Pancreas (tissue), 10 donors: ENCODE measurements at regions not wholly inside any gene's neighbourhood (a gene's known extent, or its start where the extent isn't known, plus 50 kb on each side); places are given as distances from the start of the nearest gene placed in this dataset.
A peak's percentile ranks its signal among the peaks of the same experiment; 100 is the strongest.

Experiments
- ATAC-seq, 4 donors: fragments of 200-7000 bp; cut with Tn5 transposase; one replicate each; pipeline versions ENCODE4 v1.8.0 to v1.9.1; 2020; ENCODE audit warnings: mild to moderate bottlenecking in 4 of 4, moderate library complexity in 4 of 4
- DNase-seq, 6 donors: peaks; one replicate each; pipeline ENCODE4 v3.0.0-alpha.2; 2020
- FAIRE-seq: peaks from 2 replicates; lab custom pipeline; 2012; peaks lifted over from hg19 to GRCh38; lab: Jason Lieb, UNC
- H3K27ac ChIP-seq, 4 donors: fragments of 200-600 bp; sonication (generic); 1 replicate in 3 of 4; 2 replicates in 1 of 4; pipeline versions ENCODE4 v1.5.0 to v1.8.0; 2020
- H3K27me3 ChIP-seq, 4 donors: fragments of 200-600 bp; one replicate each; pipeline ENCODE4 v1.8.0; 2021
- H3K36me3 ChIP-seq, 3 donors: fragments of 200-600 bp; sonication (generic) in 1 of 3; one replicate each; pipeline versions ENCODE4 v1.5.0 to v1.8.0; 2020 to 2021
- H3K4me1 ChIP-seq, 3 donors: fragments of 200-600 bp; one replicate each; pipeline ENCODE4 v1.8.0; 2021
- H3K4me3 ChIP-seq, 4 donors: fragments of 200-600 bp; sonication (generic) in 2 of 4; one replicate each; pipeline versions ENCODE4 v1.5.0 to v1.8.0; 2020 to 2021
- H3K9me3 ChIP-seq, 4 donors: fragments of 200-600 bp; one replicate each; pipeline ENCODE4 v1.8.0; 2021
- CTCF ChIP-seq, 4 donors: fragments of 200-600 bp; sonication (generic) in 3 of 4; IDR thresholded peaks; one replicate each; pipeline versions ENCODE4 v1.5.0 to v1.8.0; 2021; ENCODE audit warnings: antibody characterized with exemption in 4 of 4
- WGBS, 2 donors: extraction: QIAGEN DNeasy Blood & Tissue Kit; methylation state at CpG; one replicate each; pipeline ENCODE4 v1.1.7; 2013; 5-methylcytosine and 5-hydroxymethylcytosine counted together
- intact Hi-C, 3 donors: fragments of 100-400 bp; cut with DNase I; formaldehyde crosslinking; loops; one replicate each; pipeline versions ENCODE4 v1.11.1 to v1.14.2; 2022
- donor health status: healthy with polysubstance abuse.
- donor health status: DM: no; HTN: no; CAD: no; lungs with moderate emphysema.
- donor health status: DM: no; HTN: no; CAD: no.
- donor health status: control.
- donor health status: control.
- donor health status: Bipolar disorder and iron deficiency.
- donor health status: DM: yes; HTN: yes; CAD: no.
- donor health status: DM: no; HTN: no; CAD: no.
- donor health status: DM: no; HTN: no; CAD: no.
- donor health status: DM: yes; HTN: yes; CAD: no.

- WGBS, 2 donors = 90 to 94% methylated on average over 13 of the region's 13 CpGs
- TF ChIP-seq CTCF (IDR thresholded peaks at IDR 0.05) = no peak
- H3K9me3 ChIP-seq = no peaks in the 10 kb centered on the region
- ATAC-seq (no peak), DNase-seq (peak in 1 of 6 donors; percentile 38), FAIRE-seq (no peak)
- H3K27ac ChIP-seq = no peak overlapping the region
- no peak overlapping the region for H3K4me3 ChIP-seq
- no peaks in the 10 kb centered on the region for H3K4me1 ChIP-seq
- no peaks in the 10 kb centered on the region for H3K36me3 ChIP-seq
- no peaks in the 10 kb centered on the region for H3K27me3 ChIP-seq
- intact Hi-C loops = no loop called here
Observed at GRCh38 chr2:11074246-11074820, 80.9 kb upstream of the SLC66A3 start.

GRCh38 chr2:11075221-11075620 lies 80.0 kb upstream of the SLC66A3 start:
- FAIRE-seq (no peak), ATAC-seq (no peak), DNase-seq (no peak)
- H3K27me3 ChIP-seq = no peaks in the 10 kb centered on the region
- no peak overlapping the region for H3K27ac ChIP-seq
- 93% methylated on average over 5 of the region's 5 CpGs for WGBS, 2 donors
- no peaks in the 10 kb centered on the region for H3K9me3 ChIP-seq
- no peaks in the 10 kb centered on the region for H3K36me3 ChIP-seq
- no peak overlapping the region for H3K4me3 ChIP-seq
- H3K4me1 ChIP-seq = no peaks in the 10 kb centered on the region
- intact Hi-C loops = no loop called here
- no peak for TF ChIP-seq CTCF (IDR thresholded peaks at IDR 0.05)

GRCh38 chr2:11077411-11077810 lies 77.9 kb upstream of the SLC66A3 start:
- H3K27me3 ChIP-seq = no peaks in the 10 kb centered on the region
- no peak for TF ChIP-seq CTCF (IDR thresholded peaks at IDR 0.05)
- DNase-seq (no peak), FAIRE-seq (no peak), ATAC-seq (no peak)
- H3K36me3 ChIP-seq = no peaks in the 10 kb centered on the region
- H3K4me3 ChIP-seq = no peak overlapping the region
- WGBS, 2 donors = 72 to 76% methylated on average over 3 of the region's 3 CpGs
- intact Hi-C loops = no loop called here
- H3K4me1 ChIP-seq = no peaks in the 10 kb centered on the region
- H3K27ac ChIP-seq = no peak overlapping the region
- no peaks in the 10 kb centered on the region for H3K9me3 ChIP-seq

GRCh38 chr2:11079136-11079824 lies 76.0 kb upstream of the SLC66A3 start:
- H3K9me3 ChIP-seq = no peaks in the 10 kb centered on the region
- no peaks in the 10 kb centered on the region for H3K4me1 ChIP-seq
- ATAC-seq (peak in 2 of 4 donors; percentile 73 to 75), DNase-seq (no peak), FAIRE-seq (no peak)
- no peak overlapping the region for H3K27ac ChIP-seq
- intact Hi-C loops = no loop called here
- H3K36me3 ChIP-seq = no peaks in the 10 kb centered on the region
- no peak for TF ChIP-seq CTCF (IDR thresholded peaks at IDR 0.05)
- WGBS, 2 donors = 76 to 77% methylated on average over 8 of the region's 8 CpGs
- H3K4me3 ChIP-seq = no peak overlapping the region
- no peaks in the 10 kb centered on the region for H3K27me3 ChIP-seq
